RWPE2 (cell line): ENCODE measurements at regions not wholly inside any gene's neighbourhood (a gene's known extent, or its start where the extent isn't known, plus 50 kb on each side); places are given as distances from the start of the nearest gene placed in this dataset.

Experiments
- ATAC-seq: fragments of 200-7000 bp; cut with Tn5 transposase; 3 replicates; pipeline ENCODE4 v1.9.1; 2021; ENCODE audit warnings: low read depth
- DNase-seq: peaks from one replicate; pipeline ENCODE4 v3.0.0-alpha.2; 2020; ENCODE audit warnings: low spot score
- H3K27ac ChIP-seq: fragments of 450-650 bp; 2 replicates; pipeline ENCODE4 v1.5.1; 2017; ENCODE audit warnings: mild to moderate bottlenecking; ENCODE audit not compliant: poor library complexity, severe bottlenecking
- H3K27me3 ChIP-seq: fragments of 250-450 bp; sonication (Bioruptor Pico); 2 replicates; pipeline ENCODE4 v1.5.1; 2021; ENCODE audit warnings: mild to moderate bottlenecking, moderate library complexity; ENCODE audit not compliant: insufficient read depth, poor library complexity, severe bottlenecking
- H3K36me3 ChIP-seq: fragments of 250-450 bp; sonication (Bioruptor Pico); 2 replicates; pipeline ENCODE4 v1.5.1; 2020; ENCODE audit warnings: low read depth, mild to moderate bottlenecking, moderate library complexity
- H3K4me1 ChIP-seq: fragments of 250-450 bp; sonication (Bioruptor Pico); 2 replicates; pipeline ENCODE4 v1.5.1; 2021; ENCODE audit warnings: mild to moderate bottlenecking, moderate library complexity; ENCODE audit not compliant: insufficient read depth, poor library complexity, severe bottlenecking
- H3K4me3 ChIP-seq: fragments of 250-450 bp; sonication (Bioruptor Pico); 2 replicates; pipeline ENCODE4 v1.5.1; 2021; ENCODE audit warnings: mild to moderate bottlenecking, moderate library complexity; ENCODE audit not compliant: severe bottlenecking
- H3K9me3 ChIP-seq: fragments of 250-450 bp; sonication (Bioruptor Pico); 2 replicates; pipeline ENCODE4 v1.5.1; 2021; ENCODE audit warnings: mild to moderate bottlenecking, moderate library complexity; ENCODE audit not compliant: severe bottlenecking
- CTCF ChIP-seq: fragments of 450-650 bp; IDR thresholded peaks from one replicate; pipeline ENCODE4 v1.5.1; 2017; ENCODE audit warnings: mild to moderate bottlenecking, moderate library complexity; ENCODE audit not compliant: poor library complexity, severe bottlenecking

GRCh38 chr2:23239374-23239773, 145.6 kb upstream of the KLHL29 start:
- TF ChIP-seq CTCF: no peak

DNA sequence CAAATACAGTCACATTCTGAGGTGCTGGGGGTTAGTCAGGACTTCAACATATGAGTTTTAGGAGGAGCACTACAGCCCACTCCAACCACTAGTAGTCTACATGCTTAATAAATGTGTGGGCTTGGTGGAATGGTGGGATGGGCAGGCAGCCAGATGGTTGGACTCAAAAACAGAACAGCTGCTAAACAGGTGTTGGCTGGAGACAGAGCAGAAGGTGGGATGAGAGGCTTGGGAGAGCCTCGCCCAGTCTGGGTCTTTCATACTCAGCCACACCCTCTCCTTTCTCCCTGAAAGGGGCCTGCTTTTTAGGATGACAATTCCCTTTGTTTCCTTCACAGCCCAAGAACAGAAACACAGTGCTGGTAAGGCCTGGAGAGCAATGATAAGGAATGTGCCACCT, 143.9 kb upstream of the KLHL29 start:
- no peaks in the 10 kb centered on the region for H3K4me1 ChIP-seq
- TF ChIP-seq CTCF: no peak
- no peaks in the 10 kb centered on the region for H3K27me3 ChIP-seq
- no peaks in the 10 kb centered on the region for H3K36me3 ChIP-seq
- DNase-seq (no peak), ATAC-seq (no peak)
- H3K4me3 ChIP-seq: no peak overlapping the region
- no peaks in the 10 kb centered on the region for H3K9me3 ChIP-seq
- H3K27ac ChIP-seq: no peak overlapping the region

More at GRCh38 chr2:23239374-23239773, 145.6 kb upstream of the KLHL29 start:
- DNase-seq (no peak), ATAC-seq (no peak)
- Histone ChIP-seq H3K9me3 (no peaks in the 10 kb centered on the region), H3K4me1 (no peaks in the 10 kb centered on the region), H3K4me3 (no peak overlapping the region), H3K27me3 (no peaks in the 10 kb centered on the region), H3K27ac (no peak overlapping the region), H3K36me3 (no peaks in the 10 kb centered on the region)

GRCh38 chr2:23241611-23242245, 143.3 kb upstream of the KLHL29 start:
- Histone ChIP-seq H3K27me3 (no peaks in the 10 kb centered on the region), H3K9me3 (no peaks in the 10 kb centered on the region), H3K36me3 (no peaks in the 10 kb centered on the region), H3K4me1 (no peaks in the 10 kb centered on the region), H3K4me3 (no peak overlapping the region), H3K27ac (no peak overlapping the region)
- no peak for TF ChIP-seq CTCF
- DNase-seq (no peak), ATAC-seq (no peak)

GRCh38 chr2:23243073-23243659, 141.8 kb upstream of the KLHL29 start:
- TF ChIP-seq CTCF: no peak

DNA sequence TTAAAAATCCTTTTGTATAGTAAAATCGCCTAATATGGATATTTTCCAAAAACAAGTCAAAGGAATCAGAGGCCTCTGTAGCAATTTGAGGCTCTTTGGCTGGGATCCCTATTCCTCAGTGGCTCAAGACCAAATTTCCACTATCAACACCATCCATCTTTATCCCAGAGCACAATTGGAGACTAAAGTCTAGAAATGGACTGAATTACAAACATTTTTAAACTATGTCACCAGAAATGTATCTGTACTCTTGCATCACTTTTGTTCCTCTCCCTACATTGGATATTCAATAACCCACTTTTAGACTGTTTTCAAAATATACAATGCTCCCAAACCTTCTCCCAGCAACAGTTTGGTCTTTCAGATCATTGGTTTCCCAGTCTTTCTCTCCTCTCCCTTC, 140.4 kb upstream of the KLHL29 start:
- ATAC-seq: no peak
- Histone ChIP-seq H3K36me3 (no peaks in the 10 kb centered on the region), H3K4me3 (no peak overlapping the region), H3K27ac (no peak overlapping the region), H3K9me3 (no peaks in the 10 kb centered on the region), H3K27me3 (no peaks in the 10 kb centered on the region), H3K4me1 (no peaks in the 10 kb centered on the region)
- no peak for TF ChIP-seq CTCF
- no peak for DNase-seq

More at GRCh38 chr2:23243073-23243659, 141.8 kb upstream of the KLHL29 start:
- no peaks in the 10 kb centered on the region for H3K9me3 ChIP-seq
- H3K4me1 ChIP-seq: no peaks in the 10 kb centered on the region
- no peak overlapping the region for H3K27ac ChIP-seq
- ATAC-seq (no peak), DNase-seq (no peak)
- no peaks in the 10 kb centered on the region for H3K27me3 ChIP-seq
- no peak overlapping the region for H3K4me3 ChIP-seq
- H3K36me3 ChIP-seq: no peaks in the 10 kb centered on the region
